GM12865 (cell line): ENCODE measurements at regions not wholly inside any gene's neighbourhood (a gene's known extent, or its start where the extent isn't known, plus 50 kb on each side); places are given as distances from the start of the nearest gene placed in this dataset.
A peak's percentile ranks its signal among the peaks of the same experiment; 100 is the strongest.

Experiments used
- DNase-seq: peaks from one replicate; pipeline ENCODE4 v3.0.0; 2010; ENCODE audit warnings: low read depth
- H3K4me3 ChIP-seq: 2 replicates; pipeline ENCODE4 v1.5.1; 2011; ENCODE audit warnings: mild to moderate bottlenecking, low read depth, low read length, control low read depth
- CTCF ChIP-seq: IDR thresholded peaks from 2 replicates; pipeline ENCODE4 v1.5.1; 2011; ENCODE audit warnings: low read length, control low read depth, low read depth, inconsistent platforms; ENCODE audit not compliant: insufficient read depth; ENCODE audit errors: missing control alignments

- no peak overlapping the region for H3K4me3 ChIP-seq
- TF ChIP-seq CTCF, result no peak
- no peak for DNase-seq
Measured at GRCh38 chr2:168338292-168338691, 90.9 kb upstream of the STK39 start.

- H3K4me3 ChIP-seq, result no peak overlapping the region
- no peak for DNase-seq
- TF ChIP-seq CTCF, result no peak
Measured at GRCh38 chr2:168338803-168339437, 91.5 kb upstream of the STK39 start.

GRCh38 chr2:168340931-168341330 is 93.5 kb upstream of the STK39 start:
- DNase-seq, result no peak
- no peak overlapping the region for H3K4me3 ChIP-seq
- TF ChIP-seq CTCF, result no peak

- no peak for TF ChIP-seq CTCF
- no peak overlapping the region for H3K4me3 ChIP-seq
- no peak for DNase-seq
Measured at GRCh38 chr2:168343586-168343985, 96.2 kb upstream of the STK39 start.

GRCh38 chr2:168344706-168345105 is 97.3 kb upstream of the STK39 start:
- no peak for DNase-seq
- no peak overlapping the region for H3K4me3 ChIP-seq
- no peak for TF ChIP-seq CTCF

GRCh38 chr2:168345601-168346000 is 98.2 kb upstream of the STK39 start:
- H3K4me3 ChIP-seq, result no peak overlapping the region
- peak; percentile 26 for DNase-seq
- no peak for TF ChIP-seq CTCF
